OCI-LY3 (cell line): ENCODE measurements at regions not wholly inside any gene's neighbourhood (a gene's known extent, or its start where the extent isn't known, plus 50 kb on each side); places are given as distances from the start of the nearest gene placed in this dataset.

Experiments
- CTCF ChIP-seq: fragments of 200-600, 300-600 bp; sonication (generic); IDR thresholded peaks from 2 replicates; pipeline ENCODE4 v1.5.1; 2014; ENCODE audit warnings: antibody characterized with exemption, low read length, low read depth
- EZH2phosphoT487 ChIP-seq: fragments of 200-600 bp; shearing (Covaris generic); IDR thresholded peaks from 2 replicates; pipeline ENCODE4 v1.6.1; 2018; ENCODE audit warnings: antibody characterized with exemption, mixed run types, low read depth

- TF ChIP-seq EZH2phosphoT487 (no peak), CTCF (no peak)
Observed at GRCh38 chr6:147974376-147974775, 368.3 kb upstream of the SASH1 start.
